Testis (tissue), 2 donors: ENCODE measurements at regions not wholly inside any gene's neighbourhood (a gene's known extent, or its start where the extent isn't known, plus 50 kb on each side); places are given as distances from the start of the nearest gene placed in this dataset.

Experiments used
- DNase-seq: peaks from one replicate; pipeline ENCODE4 v3.0.0-alpha.2; 2019
- H3K27ac ChIP-seq, 2 donors: fragments of 200-600 bp; sonication (generic); one replicate each; pipeline ENCODE4 v1.5.1; 2019
- H3K27me3 ChIP-seq: fragments of 200-600 bp; sonication (generic); one replicate; pipeline ENCODE4 v1.5.1; 2019
- H3K36me3 ChIP-seq: fragments of 200-600 bp; sonication (generic); one replicate; pipeline ENCODE4 v1.5.1; 2017; ENCODE audit warnings: low read depth; ENCODE audit errors: missing control alignments
- H3K4me1 ChIP-seq: fragments of 200-600 bp; sonication (generic); one replicate; pipeline ENCODE4 v1.5.1; 2019
- H3K4me3 ChIP-seq, 2 donors: fragments of 200-600 bp; sonication (generic); one replicate each; pipeline ENCODE4 v1.5.1; 2017 to 2019
- H3K9me3 ChIP-seq: fragments of 200-600 bp; sonication (generic); one replicate; pipeline ENCODE4 v1.5.1; 2017
- POLR2A ChIP-seq: fragments of 450-650 bp; IDR thresholded peaks from one replicate; pipeline ENCODE4 v1.6.1; 2017; ENCODE audit warnings: antibody characterized with exemption, mild to moderate bottlenecking, moderate library complexity
- WGBS, 2 donors: methylation state at CpG; one replicate each; pipeline ENCODE4 v1.1.5; 2018; 5-methylcytosine and 5-hydroxymethylcytosine counted together
- intact Hi-C: fragments of 100-400 bp; cut with DNase I; formaldehyde crosslinking; loops from one replicate; pipeline ENCODE4 v1.15.1; 2023; ENCODE audit warnings: low total_unique reads
- TF ChIP-seq, protein P1 (sequence below), 3 experiments: fragments of 450-650 bp in 2 of 3; fragments of 200-600 bp in 1 of 3; sonication (generic) in 1 of 3; IDR thresholded peaks; one replicate each; pipeline ENCODE4 v1.5.1; 2016 to 2019; ENCODE audit warnings: antibody characterized with exemption in 3 of 3, mild to moderate bottlenecking in 2 of 3, moderate library complexity in 1 of 3

DNA sequence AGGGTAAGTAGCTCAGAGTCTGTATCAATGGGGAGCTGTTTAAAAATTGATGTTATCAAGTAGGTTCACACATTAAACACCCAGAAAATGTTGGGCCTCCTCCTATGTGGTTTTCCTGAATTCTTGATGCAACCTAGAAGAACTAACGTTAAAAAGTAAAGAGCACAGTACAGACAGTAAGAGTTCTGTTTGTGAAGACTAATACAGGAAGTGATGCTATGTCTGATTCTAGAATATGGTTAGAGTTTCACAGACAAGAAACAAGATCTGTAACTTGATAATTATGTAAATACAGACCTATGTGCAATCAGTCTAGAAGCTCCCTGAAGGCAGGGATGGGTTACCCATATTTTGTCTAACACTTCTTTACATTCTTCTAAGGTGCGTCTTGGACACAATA lies 214.9 kb upstream of the BTG1 start:
- Histone ChIP-seq H3K36me3 (no peaks in the 10 kb centered on the region), H3K27ac (no peak overlapping the region), H3K9me3 (no peaks in the 10 kb centered on the region), H3K4me1 (peaks cover 8% of the 10 kb centered on the region), H3K4me3 (no peak overlapping the region), H3K27me3 (no peaks in the 10 kb centered on the region)
- no peak for DNase-seq
- 87 to 92% methylated on average over 2 of the region's 2 CpGs for WGBS, 2 donors
- TF ChIP-seq, protein P1, sequence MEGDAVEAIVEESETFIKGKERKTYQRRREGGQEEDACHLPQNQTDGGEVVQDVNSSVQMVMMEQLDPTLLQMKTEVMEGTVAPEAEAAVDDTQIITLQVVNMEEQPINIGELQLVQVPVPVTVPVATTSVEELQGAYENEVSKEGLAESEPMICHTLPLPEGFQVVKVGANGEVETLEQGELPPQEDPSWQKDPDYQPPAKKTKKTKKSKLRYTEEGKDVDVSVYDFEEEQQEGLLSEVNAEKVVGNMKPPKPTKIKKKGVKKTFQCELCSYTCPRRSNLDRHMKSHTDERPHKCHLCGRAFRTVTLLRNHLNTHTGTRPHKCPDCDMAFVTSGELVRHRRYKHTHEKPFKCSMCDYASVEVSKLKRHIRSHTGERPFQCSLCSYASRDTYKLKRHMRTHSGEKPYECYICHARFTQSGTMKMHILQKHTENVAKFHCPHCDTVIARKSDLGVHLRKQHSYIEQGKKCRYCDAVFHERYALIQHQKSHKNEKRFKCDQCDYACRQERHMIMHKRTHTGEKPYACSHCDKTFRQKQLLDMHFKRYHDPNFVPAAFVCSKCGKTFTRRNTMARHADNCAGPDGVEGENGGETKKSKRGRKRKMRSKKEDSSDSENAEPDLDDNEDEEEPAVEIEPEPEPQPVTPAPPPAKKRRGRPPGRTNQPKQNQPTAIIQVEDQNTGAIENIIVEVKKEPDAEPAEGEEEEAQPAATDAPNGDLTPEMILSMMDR (IDR thresholded peaks at IDR 0.05) = no peak
- no peak for TF ChIP-seq POLR2A
- intact Hi-C loops = no loop called here

DNA sequence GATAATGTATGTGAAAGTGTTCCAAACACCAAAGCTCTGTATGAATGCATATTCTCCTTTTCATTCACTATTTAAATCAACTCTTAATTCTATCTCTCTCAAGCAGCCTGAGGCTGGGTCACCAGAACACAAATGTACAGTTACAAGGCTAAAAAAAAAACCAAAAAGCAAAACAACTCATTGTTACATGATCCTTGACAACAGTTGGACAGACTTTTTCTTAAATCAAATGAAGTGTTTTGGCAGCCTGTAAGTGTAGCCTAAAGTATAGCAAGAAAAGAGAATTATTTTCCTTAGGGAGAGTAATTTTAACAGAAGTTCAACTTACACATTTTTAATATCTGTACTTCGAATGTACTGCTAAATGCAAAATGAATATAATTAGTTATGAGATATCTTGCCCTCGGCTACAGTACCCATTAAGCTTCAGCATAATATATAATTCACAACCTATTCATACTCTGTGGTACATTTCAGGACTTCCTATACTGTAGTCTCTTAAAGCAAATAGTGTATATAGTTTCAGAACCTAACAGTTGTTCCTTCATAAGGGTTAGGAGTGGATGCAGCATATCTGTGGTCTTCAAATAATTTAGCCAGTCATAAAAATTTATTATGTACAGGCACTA lies 214.0 kb upstream of the BTG1 start:
- Histone ChIP-seq H3K36me3 (no peaks in the 10 kb centered on the region), H3K4me3 (no peak overlapping the region), H3K27me3 (no peaks in the 10 kb centered on the region), H3K27ac (no peak overlapping the region), H3K9me3 (no peaks in the 10 kb centered on the region), H3K4me1 (peaks cover 8% of the 10 kb centered on the region)
- DNase-seq = no peak
- 94 to 98% methylated on average over 2 of the region's 2 CpGs for WGBS, 2 donors
- TF ChIP-seq, protein P1 (IDR thresholded peaks at IDR 0.05) = no peak
- intact Hi-C loops = no loop called here

DNA sequence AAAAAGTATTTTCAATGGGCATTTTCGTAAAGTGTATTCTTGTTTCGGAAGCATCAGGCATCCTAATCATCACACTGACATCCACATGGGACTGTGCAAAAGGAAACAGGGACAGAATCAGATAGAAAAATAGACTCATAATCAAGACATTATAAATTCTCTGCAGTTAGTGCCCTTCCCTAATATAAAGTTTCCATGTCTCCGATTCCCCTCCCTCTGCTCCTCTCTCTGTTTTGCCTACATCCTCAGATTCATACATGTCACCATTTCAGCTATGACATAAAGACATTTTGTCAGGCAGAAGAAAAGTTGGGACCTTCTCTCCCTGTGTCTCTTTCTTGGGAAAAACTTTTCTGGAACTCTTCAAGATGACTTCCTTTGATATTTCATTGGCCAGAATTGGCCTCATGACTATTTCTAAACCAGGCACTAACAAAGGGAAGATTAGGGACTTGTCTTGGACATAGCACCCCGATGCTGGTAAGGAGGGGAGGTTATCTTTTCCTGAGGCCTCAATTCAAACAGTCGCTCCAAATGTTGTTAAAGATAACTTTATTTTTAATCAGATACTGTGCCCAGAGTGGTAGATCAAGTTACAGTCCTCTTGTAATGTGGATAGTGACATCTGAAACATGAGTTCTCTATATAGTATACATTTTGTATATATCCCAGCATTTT lies 212.1 kb upstream of the BTG1 start:
- H3K4me1 ChIP-seq = no peaks in the 10 kb centered on the region
- no peaks in the 10 kb centered on the region for H3K36me3 ChIP-seq
- intact Hi-C loops = no loop called here
- TF ChIP-seq, protein P1 (IDR thresholded peaks at IDR 0.05) = no peak
- no peak for TF ChIP-seq POLR2A
- H3K27ac ChIP-seq = no peak overlapping the region
- H3K9me3 ChIP-seq = no peaks in the 10 kb centered on the region
- no peak for DNase-seq
- no peak overlapping the region for H3K4me3 ChIP-seq
- 92% methylated on average over 5 of the region's 5 CpGs for WGBS, 2 donors
- H3K27me3 ChIP-seq = no peaks in the 10 kb centered on the region

DNA sequence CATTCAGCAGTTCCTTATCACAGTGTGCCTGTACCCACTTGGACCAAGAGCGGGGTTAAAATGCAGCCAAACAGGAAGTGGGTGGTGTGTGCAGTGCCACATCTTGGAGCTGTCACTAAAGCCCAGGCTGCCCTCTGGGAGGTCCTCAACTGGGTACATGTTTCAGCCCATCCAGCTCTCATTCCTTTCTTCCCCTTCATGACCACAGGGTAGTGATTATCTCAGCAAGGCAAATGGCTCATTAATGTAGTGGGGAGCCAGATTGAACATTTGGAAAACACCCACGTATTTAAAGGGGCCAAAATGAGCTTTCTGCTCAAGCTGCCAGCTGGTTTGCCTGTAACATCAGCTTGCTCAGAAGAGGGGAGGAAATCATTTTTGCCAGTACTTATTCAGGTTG lies 210.8 kb upstream of the BTG1 start:
- intact Hi-C loops = no loop called here
- H3K27ac ChIP-seq = no peak overlapping the region
- no peak for TF ChIP-seq POLR2A
- TF ChIP-seq, protein P1 (IDR thresholded peaks at IDR 0.05) = no peak

DNA sequence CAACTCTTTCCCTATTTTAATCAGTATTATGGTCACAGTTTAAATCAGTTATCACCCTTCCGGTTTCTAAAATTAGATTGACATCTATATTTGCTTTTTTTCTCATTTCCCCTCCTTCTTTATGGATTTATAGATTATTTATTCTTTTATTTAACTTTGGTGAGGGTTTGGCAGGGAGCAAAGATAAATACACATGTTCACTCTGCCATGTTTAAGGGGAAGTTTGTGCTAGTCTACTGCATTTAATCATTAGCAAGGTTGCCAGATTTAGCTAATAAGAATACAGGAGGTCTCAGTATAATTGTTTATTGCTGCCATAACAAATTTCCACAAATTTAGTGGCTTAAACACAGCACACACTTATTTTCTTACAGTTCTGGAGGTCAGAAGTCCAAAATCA lies 204.0 kb upstream of the BTG1 start:
- no peak overlapping the region for H3K4me3 ChIP-seq
- H3K4me1 ChIP-seq = no peaks in the 10 kb centered on the region
- no peaks in the 10 kb centered on the region for H3K36me3 ChIP-seq
- WGBS, 2 donors = 92 to 100% methylated on average over 1 of the region's 1 CpG
- no peak overlapping the region for H3K27ac ChIP-seq
- H3K27me3 ChIP-seq = no peaks in the 10 kb centered on the region
- intact Hi-C loops = no loop called here
- no peak for DNase-seq
- no peaks in the 10 kb centered on the region for H3K9me3 ChIP-seq
- TF ChIP-seq, protein P1 (IDR thresholded peaks at IDR 0.05) = no peak

More for the DNA sequence above, 210.8 kb upstream of the BTG1 start:
- no peak for DNase-seq
- no peaks in the 10 kb centered on the region for H3K27me3 ChIP-seq
- H3K4me1 ChIP-seq = no peaks in the 10 kb centered on the region
- no peak overlapping the region for H3K4me3 ChIP-seq
- WGBS, 2 donors = 68 to 86% methylated on average over 2 of the region's 2 CpGs
- no peaks in the 10 kb centered on the region for H3K36me3 ChIP-seq
- no peaks in the 10 kb centered on the region for H3K9me3 ChIP-seq
